Liver (tissue), 3 donors: ENCODE measurements at regions not wholly inside any gene's neighbourhood (a gene's known extent, or its start where the extent isn't known, plus 50 kb on each side); places are given as distances from the start of the nearest gene placed in this dataset.

Source experiments
- EGR1 ChIP-seq, 2 donors: IDR thresholded peaks; 2 replicates each; pipeline ENCODE4 v1.6.1; 2016 to 2018; ENCODE audit warnings: antibody characterized with exemption in 2 of 2, low read depth in 2 of 2
- GABPA ChIP-seq, 2 donors: IDR thresholded peaks in 1 of 2; conservative IDR thresholded peaks in 1 of 2; 2 replicates each; pipeline ENCODE4 v1.6.1; 2016; ENCODE audit warnings: antibody characterized with exemption in 2 of 2, mild to moderate bottlenecking in 1 of 2, moderate library complexity in 1 of 2
- JUND ChIP-seq, 2 donors: IDR thresholded peaks; 2 replicates each; pipeline ENCODE4 v1.6.1; 2016; ENCODE audit warnings: antibody characterized with exemption in 2 of 2
- RAD21 ChIP-seq, 2 donors: IDR thresholded peaks; 2 replicates each; pipeline ENCODE4 v1.6.1; 2016; ENCODE audit warnings: antibody characterized with exemption in 2 of 2, mild to moderate bottlenecking in 2 of 2
- RXRA ChIP-seq, 2 donors: IDR thresholded peaks; 2 replicates each; pipeline ENCODE4 v1.6.1; 2017 to 2018; ENCODE audit warnings: antibody characterized with exemption in 2 of 2, mild to moderate bottlenecking in 1 of 2
- SP1 ChIP-seq: IDR thresholded peaks from 2 replicates; pipeline ENCODE4 v1.6.1; 2018; ENCODE audit warnings: antibody characterized with exemption, mild to moderate bottlenecking
- TAF1 ChIP-seq: conservative IDR thresholded peaks from 2 replicates; pipeline ENCODE4 v1.6.1; 2016; ENCODE audit warnings: antibody characterized with exemption, mild to moderate bottlenecking
- TF ChIP-seq, protein P1 (sequence below): fragments of 150-350 bp; IDR thresholded peaks from 2 replicates; pipeline ENCODE4 v1.5.1; 2017; ENCODE audit warnings: improper control_type of control experiment, low read depth, low read length; ENCODE audit not compliant: missing input control
- TF ChIP-seq, protein P2 (sequence below): IDR thresholded peaks from 2 replicates; pipeline ENCODE4 v1.6.1; 2016; ENCODE audit warnings: antibody characterized with exemption
- TF ChIP-seq, protein P3 (sequence below): IDR thresholded peaks from 2 replicates; pipeline ENCODE4 v1.6.1; 2016; ENCODE audit warnings: antibody characterized with exemption
- donor health status: healthy.
- donor health status: healthy.

DNA sequence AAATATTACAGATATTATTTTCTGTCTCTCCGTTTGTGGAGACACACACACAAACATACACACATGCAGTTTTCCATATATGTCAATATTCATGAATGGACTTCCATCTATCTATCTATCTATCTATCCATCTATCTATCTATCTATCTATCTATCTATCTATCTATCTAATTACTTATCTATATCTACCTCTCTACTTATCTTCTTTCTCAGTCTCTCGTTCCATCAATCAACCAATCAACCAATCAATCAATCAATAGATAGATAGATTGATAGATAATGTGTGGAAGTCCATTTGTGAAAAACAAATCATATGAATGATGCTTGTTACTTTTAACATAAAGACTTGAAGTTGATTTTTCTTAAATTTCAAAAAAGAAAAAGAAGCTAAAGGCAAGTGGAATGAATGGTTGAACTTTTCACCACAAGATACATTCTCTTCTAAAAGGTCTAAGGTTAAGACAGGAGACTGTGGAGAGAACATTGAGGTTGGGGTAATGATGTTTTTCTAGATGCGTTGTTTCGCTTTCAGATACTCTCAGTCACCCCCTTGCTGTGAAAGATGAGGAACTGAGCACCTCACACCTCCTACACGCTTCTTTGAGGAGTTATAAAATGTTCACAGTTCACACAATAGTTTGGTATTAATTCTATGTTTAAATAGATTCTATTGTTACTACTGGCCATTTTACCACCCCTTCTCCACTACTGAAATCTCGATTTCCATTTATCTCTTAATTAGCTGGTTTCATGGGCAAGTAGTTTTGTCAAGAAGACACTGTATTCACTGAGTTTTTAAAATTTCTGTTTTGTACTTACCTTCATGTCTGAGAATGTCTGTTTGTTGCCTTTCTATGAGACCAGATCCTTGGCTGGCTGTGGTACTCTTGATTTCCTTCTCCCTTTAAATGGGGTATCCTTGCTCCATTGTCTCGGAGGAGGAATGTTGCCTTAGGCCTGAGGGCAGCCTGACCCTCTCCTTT lies 114.1 kb downstream of the EMX2 start:
- TF ChIP-seq, protein P1, sequence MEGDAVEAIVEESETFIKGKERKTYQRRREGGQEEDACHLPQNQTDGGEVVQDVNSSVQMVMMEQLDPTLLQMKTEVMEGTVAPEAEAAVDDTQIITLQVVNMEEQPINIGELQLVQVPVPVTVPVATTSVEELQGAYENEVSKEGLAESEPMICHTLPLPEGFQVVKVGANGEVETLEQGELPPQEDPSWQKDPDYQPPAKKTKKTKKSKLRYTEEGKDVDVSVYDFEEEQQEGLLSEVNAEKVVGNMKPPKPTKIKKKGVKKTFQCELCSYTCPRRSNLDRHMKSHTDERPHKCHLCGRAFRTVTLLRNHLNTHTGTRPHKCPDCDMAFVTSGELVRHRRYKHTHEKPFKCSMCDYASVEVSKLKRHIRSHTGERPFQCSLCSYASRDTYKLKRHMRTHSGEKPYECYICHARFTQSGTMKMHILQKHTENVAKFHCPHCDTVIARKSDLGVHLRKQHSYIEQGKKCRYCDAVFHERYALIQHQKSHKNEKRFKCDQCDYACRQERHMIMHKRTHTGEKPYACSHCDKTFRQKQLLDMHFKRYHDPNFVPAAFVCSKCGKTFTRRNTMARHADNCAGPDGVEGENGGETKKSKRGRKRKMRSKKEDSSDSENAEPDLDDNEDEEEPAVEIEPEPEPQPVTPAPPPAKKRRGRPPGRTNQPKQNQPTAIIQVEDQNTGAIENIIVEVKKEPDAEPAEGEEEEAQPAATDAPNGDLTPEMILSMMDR = no peak
- no peak for TF ChIP-seq TAF1
- no peak for TF ChIP-seq JUND (IDR thresholded peaks at IDR 0.05)
- no peak for TF ChIP-seq EGR1 (IDR thresholded peaks at IDR 0.05; ENCODE audit: low read depth in 2 of 2)
- TF ChIP-seq, protein P2, sequence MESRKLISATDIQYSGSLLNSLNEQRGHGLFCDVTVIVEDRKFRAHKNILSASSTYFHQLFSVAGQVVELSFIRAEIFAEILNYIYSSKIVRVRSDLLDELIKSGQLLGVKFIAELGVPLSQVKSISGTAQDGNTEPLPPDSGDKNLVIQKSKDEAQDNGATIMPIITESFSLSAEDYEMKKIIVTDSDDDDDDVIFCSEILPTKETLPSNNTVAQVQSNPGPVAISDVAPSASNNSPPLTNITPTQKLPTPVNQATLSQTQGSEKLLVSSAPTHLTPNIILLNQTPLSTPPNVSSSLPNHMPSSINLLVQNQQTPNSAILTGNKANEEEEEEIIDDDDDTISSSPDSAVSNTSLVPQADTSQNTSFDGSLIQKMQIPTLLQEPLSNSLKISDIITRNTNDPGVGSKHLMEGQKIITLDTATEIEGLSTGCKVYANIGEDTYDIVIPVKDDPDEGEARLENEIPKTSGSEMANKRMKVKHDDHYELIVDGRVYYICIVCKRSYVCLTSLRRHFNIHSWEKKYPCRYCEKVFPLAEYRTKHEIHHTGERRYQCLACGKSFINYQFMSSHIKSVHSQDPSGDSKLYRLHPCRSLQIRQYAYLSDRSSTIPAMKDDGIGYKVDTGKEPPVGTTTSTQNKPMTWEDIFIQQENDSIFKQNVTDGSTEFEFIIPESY = no peak
- TF ChIP-seq GABPA (IDR thresholded peaks at IDR 0.05 in 1 of 2, conservative IDR thresholded peaks at IDR 0.05 in 1 of 2) = no peak
- TF ChIP-seq, protein P3, sequence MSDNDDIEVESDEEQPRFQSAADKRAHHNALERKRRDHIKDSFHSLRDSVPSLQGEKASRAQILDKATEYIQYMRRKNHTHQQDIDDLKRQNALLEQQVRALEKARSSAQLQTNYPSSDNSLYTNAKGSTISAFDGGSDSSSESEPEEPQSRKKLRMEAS = no peak
- no peak for TF ChIP-seq RXRA (IDR thresholded peaks at IDR 0.05)
- TF ChIP-seq RAD21 (IDR thresholded peaks at IDR 0.05) = no peak
- no peak for TF ChIP-seq SP1
